SH-SY5Y (cell line): ENCODE measurements at regions not wholly inside any gene's neighbourhood (a gene's known extent, or its start where the extent isn't known, plus 50 kb on each side); places are given as distances from the start of the nearest gene placed in this dataset.

ENCODE experiments used
- GATA2 ChIP-seq: IDR thresholded peaks from 2 replicates; pipeline ENCODE4 v1.6.1; 2011; ENCODE audit warnings: mild to moderate bottlenecking, low read depth, low read length
- GATA3 ChIP-seq: IDR thresholded peaks from 2 replicates; pipeline ENCODE4 v1.6.1; 2011; ENCODE audit warnings: low read depth, mild to moderate bottlenecking, low read length, moderate library complexity

DNA sequence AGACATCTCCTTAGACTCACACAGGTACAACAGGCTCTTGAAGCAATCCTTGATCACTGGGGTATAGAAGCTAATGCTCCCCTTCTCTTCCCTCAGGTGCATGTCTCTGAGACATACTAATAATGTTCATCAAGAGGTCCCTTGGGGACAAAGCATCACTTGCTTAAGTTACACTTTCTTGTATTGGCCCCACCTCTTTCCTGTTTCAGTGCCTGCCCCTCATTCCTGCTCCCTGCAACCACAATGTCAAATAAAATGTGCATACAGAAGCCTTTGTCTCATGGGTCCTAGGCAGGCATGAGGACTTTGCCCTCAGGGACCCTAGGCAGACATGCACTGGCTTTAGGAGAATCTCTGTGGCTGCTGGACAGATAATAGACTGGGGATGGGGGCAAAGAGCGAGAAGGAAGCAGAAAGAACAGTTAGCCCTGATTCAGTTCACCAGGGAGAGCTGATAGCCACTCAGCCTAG is 175.0 kb upstream of the NPY start:
- TF ChIP-seq GATA2 (no peak), GATA3 (no peak)
